GM12865 (cell line): ENCODE measurements at regions not wholly inside any gene's neighbourhood (a gene's known extent, or its start where the extent isn't known, plus 50 kb on each side); places are given as distances from the start of the nearest gene placed in this dataset.

Source experiments
- DNase-seq: peaks from one replicate; pipeline ENCODE4 v3.0.0; 2010; ENCODE audit warnings: low read depth
- H3K4me3 ChIP-seq: 2 replicates; pipeline ENCODE4 v1.5.1; 2011; ENCODE audit warnings: mild to moderate bottlenecking, low read depth, low read length, control low read depth
- CTCF ChIP-seq: IDR thresholded peaks from 2 replicates; pipeline ENCODE4 v1.5.1; 2011; ENCODE audit warnings: low read length, control low read depth, low read depth, inconsistent platforms; ENCODE audit not compliant: insufficient read depth; ENCODE audit errors: missing control alignments

- no peak overlapping the region for H3K4me3 ChIP-seq
- no peak for DNase-seq
- TF ChIP-seq CTCF: no peak
These were observed 292.8 kb downstream of the MEX3B start for GRCh38 chr15:81752974-81753373.

GRCh38 chr15:81752546-81752942, 293.3 kb downstream of the MEX3B start:
- DNase-seq: no peak
- TF ChIP-seq CTCF: no peak
- no peak overlapping the region for H3K4me3 ChIP-seq

GRCh38 chr15:81751816-81752545, 293.8 kb downstream of the MEX3B start:
- no peak for DNase-seq
- no peak for TF ChIP-seq CTCF
- H3K4me3 ChIP-seq: no peak overlapping the region

GRCh38 chr15:81751256-81751655, 294.6 kb downstream of the MEX3B start:
- TF ChIP-seq CTCF: no peak
- no peak for DNase-seq
- H3K4me3 ChIP-seq: no peak overlapping the region

- TF ChIP-seq CTCF: no peak
- no peak for DNase-seq
- H3K4me3 ChIP-seq: no peak overlapping the region
These were observed 296.0 kb downstream of the MEX3B start for GRCh38 chr15:81749716-81750375.

- no peak for DNase-seq
- no peak overlapping the region for H3K4me3 ChIP-seq
- no peak for TF ChIP-seq CTCF
These were observed 298.3 kb downstream of the MEX3B start for GRCh38 chr15:81747482-81747881.
